Astrocyte of the spinal cord (primary cell): ENCODE measurements at regions not wholly inside any gene's neighbourhood (a gene's known extent, or its start where the extent isn't known, plus 50 kb on each side); places are given as distances from the start of the nearest gene placed in this dataset.
"Not testable (repeated sequence)": the region's sequence is repeated elsewhere in the genome, so short reads cannot be mapped to it uniquely, and the experiment has no call there.

Experiments used
- DNase-seq: peaks from one replicate; pipeline ENCODE4 v3.0.0; 2011; ENCODE audit warnings: low read depth, low spot score
- H3K4me3 ChIP-seq: 2 replicates; pipeline ENCODE4 v1.5.1; 2011; ENCODE audit warnings: low read depth, mild to moderate bottlenecking, low read length, moderate library complexity
- in situ Hi-C: cut with HindIII; loops from 2 replicates; pipeline ENCODE4 v1.10.0; 2017; ENCODE audit warnings: low sequenced_read_pairs
- TF ChIP-seq, protein P1 (sequence below): IDR thresholded peaks from 2 replicates; pipeline ENCODE4 v1.5.1; 2012; ENCODE audit warnings: low read depth, mild to moderate bottlenecking, low read length, inconsistent platforms

DNA sequence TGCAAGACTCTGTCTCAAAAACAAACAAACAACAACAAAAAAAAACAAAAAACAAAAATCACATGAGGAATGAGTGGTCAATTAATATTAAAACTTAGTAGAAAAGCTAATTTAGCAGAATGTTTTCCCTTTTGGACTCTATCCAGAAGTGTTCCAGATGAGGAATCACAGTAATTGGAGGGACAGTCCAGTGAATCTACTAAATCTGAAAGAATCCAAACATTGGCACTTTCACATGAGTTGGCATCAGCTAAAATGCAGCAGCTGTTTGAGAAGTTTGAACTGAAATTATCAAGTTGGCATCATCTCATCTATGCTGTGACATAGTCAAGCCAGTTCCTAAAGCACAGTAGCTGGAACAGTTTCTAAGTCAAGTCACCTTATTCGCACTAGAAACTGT, 367.8 kb downstream of the PPP1R3A start:
- in situ Hi-C loops: no loop called here
- DNase-seq: no peak
- TF ChIP-seq, protein P1, sequence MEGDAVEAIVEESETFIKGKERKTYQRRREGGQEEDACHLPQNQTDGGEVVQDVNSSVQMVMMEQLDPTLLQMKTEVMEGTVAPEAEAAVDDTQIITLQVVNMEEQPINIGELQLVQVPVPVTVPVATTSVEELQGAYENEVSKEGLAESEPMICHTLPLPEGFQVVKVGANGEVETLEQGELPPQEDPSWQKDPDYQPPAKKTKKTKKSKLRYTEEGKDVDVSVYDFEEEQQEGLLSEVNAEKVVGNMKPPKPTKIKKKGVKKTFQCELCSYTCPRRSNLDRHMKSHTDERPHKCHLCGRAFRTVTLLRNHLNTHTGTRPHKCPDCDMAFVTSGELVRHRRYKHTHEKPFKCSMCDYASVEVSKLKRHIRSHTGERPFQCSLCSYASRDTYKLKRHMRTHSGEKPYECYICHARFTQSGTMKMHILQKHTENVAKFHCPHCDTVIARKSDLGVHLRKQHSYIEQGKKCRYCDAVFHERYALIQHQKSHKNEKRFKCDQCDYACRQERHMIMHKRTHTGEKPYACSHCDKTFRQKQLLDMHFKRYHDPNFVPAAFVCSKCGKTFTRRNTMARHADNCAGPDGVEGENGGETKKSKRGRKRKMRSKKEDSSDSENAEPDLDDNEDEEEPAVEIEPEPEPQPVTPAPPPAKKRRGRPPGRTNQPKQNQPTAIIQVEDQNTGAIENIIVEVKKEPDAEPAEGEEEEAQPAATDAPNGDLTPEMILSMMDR: no peak
- H3K4me3 ChIP-seq: no peak overlapping the region

DNA sequence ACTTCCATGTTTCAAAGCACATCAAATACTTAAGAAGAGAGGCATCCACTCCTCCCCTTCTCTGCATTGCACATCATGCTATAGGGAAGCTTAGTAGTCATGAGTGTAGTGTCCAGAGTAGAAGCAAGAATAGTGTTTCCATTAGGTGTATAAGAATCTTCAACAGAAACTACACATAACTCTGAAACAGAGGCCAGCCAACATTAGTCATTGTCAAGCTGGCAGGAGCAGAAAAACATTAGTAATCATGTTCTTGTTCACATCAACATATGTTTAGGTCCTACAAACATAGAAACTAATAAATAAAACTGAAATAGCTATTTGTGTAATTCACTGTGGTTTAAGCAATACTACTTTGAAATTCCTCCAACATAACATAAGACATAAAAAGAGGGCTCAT, 370.2 kb downstream of the PPP1R3A start:
- in situ Hi-C loops: no loop called here
- H3K4me3 ChIP-seq: no peak overlapping the region
- TF ChIP-seq, protein P1: no peak
- peak; percentile 1 for DNase-seq

DNA sequence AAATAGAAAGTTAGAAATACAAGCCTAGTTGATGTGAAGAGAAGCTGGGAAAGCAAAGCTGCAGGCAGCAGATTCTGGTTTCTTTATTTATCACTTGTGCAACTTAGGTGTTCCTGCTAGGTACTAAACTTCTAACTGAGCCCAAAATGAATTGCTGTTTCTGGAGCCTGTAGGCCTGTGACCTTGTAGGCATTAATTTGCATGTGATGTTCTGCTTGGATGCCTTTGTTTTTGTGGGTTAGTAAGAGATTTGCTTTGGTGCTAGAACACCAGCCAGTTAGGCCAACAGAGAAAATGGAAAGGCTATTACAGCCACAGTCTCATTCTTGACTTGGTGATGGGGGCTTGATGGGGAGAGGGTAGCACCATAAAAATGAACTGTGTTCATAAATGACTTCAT, 370.7 kb downstream of the PPP1R3A start:
- DNase-seq: no peak
- no peak overlapping the region for H3K4me3 ChIP-seq
- in situ Hi-C loops: no loop called here
- TF ChIP-seq, protein P1: no peak

DNA sequence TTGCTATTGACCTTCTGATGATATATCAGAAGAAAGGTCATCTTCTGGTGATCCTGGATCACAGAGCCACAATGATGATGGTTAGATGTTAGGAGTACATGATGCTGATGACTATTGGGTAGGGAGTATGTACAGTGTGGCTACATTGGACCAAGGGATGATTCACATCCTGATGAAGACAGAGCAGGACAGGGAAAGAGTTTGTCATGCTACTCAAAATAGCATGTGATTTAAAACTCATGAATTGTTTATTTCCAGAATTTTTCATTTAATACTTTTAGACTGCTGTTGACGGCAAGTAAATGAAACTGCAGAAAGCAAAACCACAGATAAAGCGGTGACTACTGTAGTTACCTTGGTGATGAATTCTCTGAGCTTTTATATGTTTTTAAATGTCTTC, 397.3 kb downstream of the PPP1R3A start:
- in situ Hi-C loops: no loop called here
- TF ChIP-seq, protein P1: no peak
- peak; percentile 6 for DNase-seq
- no peak overlapping the region for H3K4me3 ChIP-seq

DNA sequence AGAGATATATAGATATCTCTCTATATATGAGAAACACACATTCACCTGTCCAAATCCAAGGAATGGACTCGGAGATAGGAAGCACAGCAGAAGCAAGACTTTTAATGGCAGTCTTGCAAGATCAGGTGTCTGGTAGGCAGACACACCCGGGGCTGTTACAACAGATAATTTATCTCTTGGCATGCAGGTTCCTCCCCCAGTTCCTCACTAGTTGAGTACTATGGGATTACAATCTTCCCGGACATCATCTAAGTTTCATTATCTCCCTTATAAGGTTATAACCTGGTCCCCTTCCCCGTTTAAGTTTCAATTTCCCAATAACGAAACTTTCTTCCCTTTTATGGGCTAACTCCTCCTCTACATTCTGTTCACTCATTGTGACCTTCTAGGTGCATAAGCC, 399.3 kb downstream of the PPP1R3A start:
- DNase-seq: no peak
- TF ChIP-seq, protein P1: no peak
- in situ Hi-C loops: no loop called here
- no peak overlapping the region for H3K4me3 ChIP-seq

DNA sequence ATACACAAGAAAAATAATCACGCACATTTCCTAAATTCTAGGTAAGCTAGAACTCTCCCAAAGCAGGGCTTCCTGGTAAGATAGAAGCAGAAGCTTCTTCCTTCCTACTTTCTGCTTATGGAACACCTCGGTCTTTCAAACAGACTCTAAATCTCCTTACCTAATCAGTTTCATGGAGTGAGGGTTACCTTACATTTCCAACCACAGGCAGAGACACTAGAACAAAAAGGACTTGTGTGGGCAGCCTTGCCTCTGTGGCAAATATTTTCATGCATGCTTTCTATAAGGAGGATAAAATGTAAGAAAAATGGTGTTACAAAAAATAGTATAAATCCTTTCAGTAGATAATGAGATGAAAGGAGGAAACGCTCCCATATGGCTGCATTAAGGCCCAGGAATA, 386.3 kb upstream of the SMIM30 start:
- DNase-seq: no peak
- TF ChIP-seq, protein P1: no peak
- in situ Hi-C loops: no loop called here
- H3K4me3 ChIP-seq: no peak overlapping the region

DNA sequence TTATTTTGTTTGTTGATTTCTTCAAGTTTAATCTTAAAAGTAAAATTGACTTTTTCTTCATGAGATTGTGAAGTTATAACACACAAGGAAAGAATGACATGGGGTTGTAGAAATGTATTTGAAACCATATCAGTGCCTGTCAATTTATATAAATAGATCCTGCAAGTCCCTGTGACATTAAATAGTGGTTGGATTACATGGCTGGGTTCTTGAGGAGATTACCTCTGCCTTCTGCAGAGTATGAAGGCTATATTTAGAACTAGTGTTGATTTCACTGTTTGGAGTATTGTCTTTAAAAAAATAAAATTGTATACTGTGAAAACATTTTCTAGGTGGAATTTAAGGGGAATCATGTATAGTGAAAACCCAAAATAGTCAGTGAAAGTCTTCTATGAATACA, 385.8 kb upstream of the SMIM30 start:
- DNase-seq: no peak
- in situ Hi-C loops: no loop called here
- no peak overlapping the region for H3K4me3 ChIP-seq
- TF ChIP-seq, protein P1: no peak

DNA sequence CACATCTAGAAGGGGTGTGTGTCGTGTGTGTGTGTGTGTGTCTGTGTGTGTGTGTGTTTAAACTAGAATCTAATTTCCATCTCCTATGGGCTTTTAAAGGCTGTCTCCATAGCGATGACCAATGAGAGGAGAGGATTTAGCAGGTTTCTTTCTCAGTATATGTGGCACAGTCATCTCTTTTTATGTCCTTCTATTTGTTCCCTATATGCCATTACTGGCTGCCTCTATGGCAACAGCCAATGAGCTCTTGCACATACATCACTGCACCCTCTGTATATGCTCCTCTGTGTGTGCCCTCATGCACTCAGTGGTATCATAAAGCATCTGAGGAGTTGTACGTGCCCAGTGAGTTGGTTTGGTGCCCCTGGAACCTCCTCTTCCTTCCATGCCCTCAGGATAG, 378.2 kb upstream of the SMIM30 start:
- DNase-seq, H3K4me3 ChIP-seq, in situ Hi-C loops: not testable (repeated sequence)

DNA sequence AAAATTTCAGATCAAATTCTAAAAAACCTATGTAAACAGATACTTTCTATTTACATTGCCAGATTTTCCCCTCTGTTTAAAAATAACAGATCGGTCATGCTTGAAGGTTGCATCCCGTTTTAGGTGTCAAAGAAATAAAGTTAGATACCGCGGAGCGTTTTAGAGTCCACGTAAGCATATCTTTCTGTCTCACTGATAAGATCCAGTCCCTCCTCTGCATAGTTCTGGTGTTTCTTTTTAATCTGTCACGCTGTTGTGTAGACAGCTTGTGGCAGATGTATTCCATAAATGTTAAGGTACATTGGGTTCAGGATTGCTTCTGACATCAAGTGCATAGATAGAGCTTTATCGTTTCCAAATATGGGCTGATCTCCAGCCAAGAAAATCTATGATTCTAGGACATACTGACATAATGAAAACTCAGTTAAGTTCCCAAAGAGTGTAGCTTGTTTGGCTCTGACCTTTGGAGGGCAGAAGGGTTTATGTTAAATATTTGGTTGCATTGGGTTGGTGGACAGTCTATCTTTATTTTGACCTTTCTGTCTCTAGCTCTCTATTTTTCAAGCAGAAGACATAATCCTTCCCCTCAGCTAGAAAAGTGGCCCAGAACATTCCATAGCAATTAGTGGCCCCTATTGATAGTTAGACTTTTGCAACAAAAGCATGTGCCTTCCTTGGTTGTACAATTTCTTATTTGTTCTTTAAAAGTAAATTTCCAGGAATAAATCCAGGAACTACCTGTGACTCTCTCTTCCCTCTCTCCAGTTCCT, 376.6 kb upstream of the SMIM30 start:
- H3K4me3 ChIP-seq, DNase-seq, in situ Hi-C loops: not testable (repeated sequence)
